ENCODE measurements at regions not wholly inside any gene's neighbourhood (a gene's known extent, or its start where the extent isn't known, plus 50 kb on each side); places are given as distances from the start of the nearest gene placed in this dataset.
"Not testable (repeated sequence)": the region's sequence is repeated elsewhere in the genome, so short reads cannot be mapped to it uniquely, and the experiment has no call there.

GRCh38 chr1:209116705-209117104 is 466.8 kb upstream of the CAMK1G start:
- intact Hi-C loops (cut with DNase I): no loop called here
- DNase-seq (ENCODE audit: low spot score in 2 of 2): no peak
- Histone ChIP-seq H3K4me3 (no peak overlapping the region), H3K4me1 (no peaks in the 10 kb centered on the region), H3K27ac (no peak overlapping the region), H3K9me3 (peaks cover 0 to 3% of the 10 kb centered on the region in 2 donors), H3K36me3 (no peaks in the 10 kb centered on the region), H3K27me3 (no peaks in the 10 kb centered on the region)
- TF ChIP-seq CTCF (IDR thresholded peaks at IDR 0.05): no peak

DNA sequence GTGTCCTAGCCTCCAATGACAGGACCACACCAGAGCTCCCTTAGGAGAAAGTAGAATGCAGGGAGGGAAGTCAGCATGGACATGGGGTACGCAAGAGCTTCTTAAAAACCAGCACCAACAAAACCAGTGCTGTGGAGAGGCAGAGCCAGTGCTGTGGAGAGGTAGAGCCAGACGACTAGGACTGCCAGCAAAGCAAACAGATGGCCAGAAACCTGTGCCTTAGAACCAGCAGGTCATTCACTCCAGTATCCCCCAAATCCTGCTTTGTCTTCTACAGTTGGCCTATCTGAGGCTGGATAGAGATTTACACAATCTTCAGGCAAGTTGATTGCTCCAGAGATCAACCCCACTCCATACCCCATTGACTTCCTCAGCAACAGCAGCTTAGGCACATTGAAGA is 459.9 kb upstream of the CAMK1G start:
- H3K36me3 ChIP-seq: no peaks in the 10 kb centered on the region
- no peak overlapping the region for H3K4me3 ChIP-seq
- no peak for TF ChIP-seq CTCF (IDR thresholded peaks at IDR 0.05)
- no peak overlapping the region for H3K27ac ChIP-seq
- no peaks in the 10 kb centered on the region for H3K27me3 ChIP-seq
- intact Hi-C loops (cut with DNase I): no loop called here
- DNase-seq (ENCODE audit: low spot score in 2 of 2): no peak
- peaks cover 0 to 3% of the 10 kb centered on the region in 2 donors for H3K9me3 ChIP-seq
- no peaks in the 10 kb centered on the region for H3K4me1 ChIP-seq

DNA sequence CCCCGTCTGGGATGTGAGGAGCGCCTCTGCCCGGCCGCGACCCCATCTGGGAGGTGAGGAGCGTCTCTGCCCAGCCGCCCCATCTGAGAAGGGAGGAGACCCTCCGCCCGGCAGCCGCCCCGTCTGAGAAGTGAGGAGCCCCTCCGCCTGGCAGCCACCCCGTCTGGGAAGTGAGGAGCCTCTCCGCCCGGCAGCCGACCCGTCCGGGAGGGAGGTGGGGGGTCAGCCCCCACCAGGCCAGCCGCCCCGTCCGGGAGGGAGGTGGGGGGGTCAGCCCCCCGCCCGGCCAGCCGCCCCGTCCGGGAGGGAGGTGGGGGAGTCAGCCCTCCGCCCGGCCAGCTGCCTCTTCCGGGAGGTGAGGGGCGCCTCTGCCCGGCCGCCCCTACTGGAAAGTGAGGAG is 454.4 kb upstream of the CAMK1G start:
- H3K4me1 ChIP-seq; H3K9me3 ChIP-seq; H3K36me3 ChIP-seq; DNase-seq (ENCODE audit: low spot score in 2 of 2); H3K4me3 ChIP-seq; intact Hi-C loops (cut with DNase I); H3K27me3 ChIP-seq; H3K27ac ChIP-seq: not testable (repeated sequence)

DNA sequence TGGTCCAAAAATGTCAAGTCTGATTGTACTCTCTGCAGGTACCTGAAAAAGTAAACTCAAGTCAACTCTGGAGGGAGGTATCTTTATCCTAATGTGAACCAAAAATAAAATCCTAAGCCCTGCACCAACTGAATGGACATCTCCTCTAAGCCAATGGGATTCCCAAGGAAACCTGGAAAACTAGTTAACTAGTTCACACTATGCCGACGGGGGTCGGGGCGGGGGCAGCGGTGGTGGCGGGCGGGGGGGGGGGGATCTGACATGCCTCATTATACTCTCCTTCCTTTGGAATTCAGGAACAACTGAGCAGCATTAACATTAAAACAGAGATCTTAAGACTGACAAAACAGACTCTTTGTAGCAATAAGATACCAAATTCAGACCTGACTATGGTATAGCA is 452.6 kb upstream of the CAMK1G start:
- H3K27me3 ChIP-seq: no peaks in the 10 kb centered on the region
- H3K27ac ChIP-seq: no peak overlapping the region
- intact Hi-C loops (cut with DNase I): no loop called here
- H3K36me3 ChIP-seq: no peaks in the 10 kb centered on the region
- H3K9me3 ChIP-seq: peaks cover 0 to 3% of the 10 kb centered on the region in 2 donors
- no peak for DNase-seq (ENCODE audit: low spot score in 2 of 2)
- H3K4me1 ChIP-seq: no peaks in the 10 kb centered on the region
- no peak for TF ChIP-seq CTCF (IDR thresholded peaks at IDR 0.05)
- H3K4me3 ChIP-seq: no peak overlapping the region

GRCh38 chr1:209132736-209133467 is 450.6 kb upstream of the CAMK1G start:
- no peak for TF ChIP-seq CTCF (IDR thresholded peaks at IDR 0.05)
- H3K36me3 ChIP-seq: no peaks in the 10 kb centered on the region
- H3K27ac ChIP-seq: no peak overlapping the region
- H3K27me3 ChIP-seq: no peaks in the 10 kb centered on the region
- intact Hi-C loops (cut with DNase I): no loop called here
- H3K4me1 ChIP-seq: no peaks in the 10 kb centered on the region
- H3K9me3 ChIP-seq: peaks cover 0 to 3% of the 10 kb centered on the region in 2 donors
- H3K4me3 ChIP-seq: no peak overlapping the region
- DNase-seq (ENCODE audit: low spot score in 2 of 2): no peak

- Histone ChIP-seq H3K4me3 (no peak overlapping the region), H3K9me3 (peaks cover 0 to 3% of the 10 kb centered on the region in 2 donors), H3K27me3 (no peaks in the 10 kb centered on the region), H3K4me1 (no peaks in the 10 kb centered on the region), H3K27ac (no peak overlapping the region), H3K36me3 (no peaks in the 10 kb centered on the region)
- no peak for TF ChIP-seq CTCF (IDR thresholded peaks at IDR 0.05)
- no peak for DNase-seq (ENCODE audit: low spot score in 2 of 2)
- intact Hi-C loops (cut with DNase I): no loop called here
Observed at GRCh38 chr1:209134001-209134400, 449.5 kb upstream of the CAMK1G start.

Data from ascending aorta (tissue), 2 donors.